ENCODE measurements at regions not wholly inside any gene's neighbourhood (a gene's known extent, or its start where the extent isn't known, plus 50 kb on each side); places are given as distances from the start of the nearest gene placed in this dataset.
"Not testable (repeated sequence)": the region's sequence is repeated elsewhere in the genome, so short reads cannot be mapped to it uniquely, and the experiment has no call there.

GRCh38 chr10:80829562-80829961, 291.9 kb downstream of the SH2D4B start:
- no peak for DNase-seq (ENCODE audit: low read depth)
- TF ChIP-seq CTCF (conservative IDR thresholded peaks at IDR 0.05; ENCODE audit: low read depth, low read length) = no peak
- no peak overlapping the region for H3K4me3 ChIP-seq (ENCODE audit: low read length)

DNA sequence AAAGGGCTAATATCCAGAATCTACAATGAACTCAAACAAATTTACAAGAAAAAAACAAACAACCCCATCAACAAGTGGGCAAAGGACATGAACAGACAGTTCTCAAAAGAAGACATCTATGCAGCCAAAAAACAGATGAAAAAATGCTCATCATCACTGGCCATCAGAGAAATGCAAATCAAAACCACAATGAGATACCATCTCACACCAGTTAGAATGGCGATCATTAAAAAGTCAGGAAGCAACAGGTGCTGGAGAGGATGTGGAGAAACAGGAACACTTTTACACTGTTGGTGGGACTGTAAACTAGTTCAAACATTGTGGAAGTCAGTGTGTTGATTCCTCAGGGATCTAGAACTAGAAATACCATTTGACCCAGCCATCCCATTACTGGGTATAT, 295.0 kb downstream of the SH2D4B start:
- H3K4me3 ChIP-seq (ENCODE audit: low read length) = not testable (repeated sequence)

DNA sequence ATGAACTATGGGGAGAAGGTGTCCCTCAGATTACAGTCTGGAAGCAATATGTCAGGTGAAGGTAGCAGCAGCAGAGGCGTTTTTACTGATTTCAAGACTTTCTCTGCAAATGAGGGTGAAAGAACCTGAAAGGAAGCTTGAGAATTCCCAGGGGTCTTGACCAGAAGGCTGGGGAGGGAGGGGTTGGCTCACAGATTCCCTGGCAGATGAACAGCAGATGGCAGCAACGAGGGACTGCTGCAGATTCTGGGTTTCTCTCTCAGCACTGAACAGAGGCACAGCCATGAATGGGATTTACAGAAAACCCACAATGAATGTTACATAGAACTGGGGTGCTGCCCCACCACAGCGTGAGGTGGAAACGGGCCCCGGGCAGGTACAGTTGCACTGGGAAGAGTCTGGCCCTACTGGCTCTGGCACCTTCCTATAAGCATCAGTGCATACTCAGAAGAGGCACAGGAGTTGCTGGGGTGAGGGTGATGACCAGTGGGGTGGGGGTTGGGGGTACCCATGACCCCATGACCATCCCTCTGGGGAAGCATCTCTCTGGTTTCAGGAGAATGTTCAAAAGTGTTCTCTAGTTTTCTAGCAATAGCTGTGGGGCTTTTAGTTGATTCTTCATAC, 317.8 kb downstream of the SH2D4B start:
- peak; percentile 21 for TF ChIP-seq CTCF (conservative IDR thresholded peaks at IDR 0.05; ENCODE audit: low read depth, low read length)
- DNase-seq (ENCODE audit: low read depth) = no peak
- H3K4me3 ChIP-seq (ENCODE audit: low read length) = no peak overlapping the region

More for the DNA sequence above, 295.0 kb downstream of the SH2D4B start:
- DNase-seq (ENCODE audit: low read depth) = not testable (repeated sequence)

DNA sequence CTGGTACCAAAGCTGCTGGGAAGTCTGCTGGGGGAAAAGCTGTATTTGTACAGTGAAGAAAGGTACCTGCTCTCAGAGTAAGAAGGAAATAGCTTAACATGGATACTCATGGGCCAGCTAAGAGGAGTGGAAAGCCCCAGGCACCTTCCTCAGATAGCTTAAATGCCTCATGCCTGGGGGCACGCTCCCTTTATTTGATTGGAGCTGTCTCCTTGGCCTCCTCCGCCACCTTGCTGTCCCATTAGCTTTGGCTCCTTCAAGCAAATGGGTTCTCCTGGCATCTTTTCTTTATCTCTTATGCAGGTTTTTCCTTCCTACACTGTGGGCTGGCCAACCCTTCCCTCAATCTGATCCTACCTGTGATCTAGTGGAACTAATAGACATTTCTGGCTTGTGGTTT, 318.5 kb downstream of the SH2D4B start:
- DNase-seq (ENCODE audit: low read depth) = no peak
- H3K4me3 ChIP-seq (ENCODE audit: low read length) = no peak overlapping the region
- TF ChIP-seq CTCF (conservative IDR thresholded peaks at IDR 0.05; ENCODE audit: low read depth, low read length) = no peak

- DNase-seq (ENCODE audit: low read depth); H3K4me3 ChIP-seq (ENCODE audit: low read length): not testable (repeated sequence)
These were observed 321.6 kb downstream of the SH2D4B start for GRCh38 chr10:80859279-80859678.

DNA sequence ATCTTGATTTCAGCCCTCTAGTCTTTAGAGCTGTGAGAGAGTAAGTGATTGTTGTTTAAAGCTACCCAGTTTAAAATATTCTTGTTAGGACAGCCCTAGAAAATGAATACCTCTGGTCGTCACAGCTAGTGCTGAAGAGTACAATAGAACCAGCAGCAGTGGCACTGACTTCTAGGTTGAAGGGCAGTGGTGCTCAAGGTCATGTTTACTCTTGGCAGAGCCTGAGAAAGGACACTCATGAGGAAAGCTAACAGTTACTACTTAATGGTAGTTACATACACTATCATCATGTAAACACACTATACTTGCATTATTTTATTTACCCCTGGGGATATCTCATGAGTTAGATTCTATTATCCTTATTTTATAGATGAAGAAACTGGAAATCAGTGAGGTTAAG, 323.0 kb downstream of the SH2D4B start:
- no peak overlapping the region for H3K4me3 ChIP-seq (ENCODE audit: low read length)
- no peak for TF ChIP-seq CTCF (conservative IDR thresholded peaks at IDR 0.05; ENCODE audit: low read depth, low read length)
- DNase-seq (ENCODE audit: low read depth) = no peak

DNA sequence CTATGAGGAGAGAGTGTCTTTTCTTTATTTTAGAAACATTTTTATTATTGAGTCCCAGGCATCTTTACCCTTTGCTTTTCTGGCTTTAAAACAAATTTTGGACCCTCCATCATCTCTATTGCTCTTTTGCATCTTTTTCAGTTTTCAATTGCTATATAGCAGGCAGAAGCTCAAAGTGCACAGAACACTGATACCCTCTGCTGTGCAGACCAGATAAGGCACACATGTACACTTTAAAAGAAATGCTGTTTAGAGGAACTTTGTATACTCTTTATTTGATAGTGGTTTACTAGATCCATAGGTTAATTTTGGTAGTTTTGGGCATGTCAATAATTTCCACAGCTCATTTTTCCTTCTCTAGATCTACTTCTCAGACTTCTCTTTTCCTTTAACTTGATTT, 324.2 kb downstream of the SH2D4B start:
- TF ChIP-seq CTCF (conservative IDR thresholded peaks at IDR 0.05; ENCODE audit: low read depth, low read length) = no peak
- no peak overlapping the region for H3K4me3 ChIP-seq (ENCODE audit: low read length)
- no peak for DNase-seq (ENCODE audit: low read depth)

DNA sequence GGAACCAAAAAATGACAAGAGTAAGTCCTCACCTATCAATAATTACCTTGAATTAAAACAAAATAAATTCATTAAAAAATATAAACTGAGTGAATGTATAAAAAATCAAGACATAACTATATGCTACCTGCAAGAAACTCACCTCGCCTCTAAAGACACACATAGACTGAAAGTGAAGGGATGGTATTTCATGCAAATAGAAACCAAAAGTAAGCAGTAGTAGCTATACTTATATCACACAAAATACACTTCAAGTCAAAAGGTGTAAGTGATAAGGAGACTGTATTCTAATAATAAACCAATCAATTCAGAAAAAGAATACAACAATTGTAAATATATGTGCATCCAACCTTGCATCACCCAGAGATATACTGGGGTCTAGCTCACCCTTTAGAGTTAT, 332.6 kb downstream of the SH2D4B start:
- no peak for TF ChIP-seq CTCF (conservative IDR thresholded peaks at IDR 0.05; ENCODE audit: low read depth, low read length)
- H3K4me3 ChIP-seq (ENCODE audit: low read length) = no peak overlapping the region
- no peak for DNase-seq (ENCODE audit: low read depth)

All from retinal pigment epithelial cell (primary cell).